Type B pancreatic cell (in vitro differentiated cells): ENCODE measurements at regions not wholly inside any gene's neighbourhood (a gene's known extent, or its start where the extent isn't known, plus 50 kb on each side); places are given as distances from the start of the nearest gene placed in this dataset.

Experiments used
- DNase-seq: peaks from one replicate; pipeline ENCODE4 v3.0.0; 2021; ENCODE audit warnings: mixed read lengths; ENCODE audit not compliant: unreplicated experiment; ENCODE audit errors: extremely low spot score
- H3K27ac Mint-ChIP-seq: 2 replicates; pipeline ENCODE4 v1.8.0; 2021; ENCODE audit warnings: mild to moderate bottlenecking, mixed read lengths
- H3K27me3 Mint-ChIP-seq: 2 replicates; pipeline ENCODE4 v1.8.0; 2021; ENCODE audit warnings: mixed read lengths
- H3K36me3 Mint-ChIP-seq: 2 replicates; pipeline ENCODE4 v1.8.0; 2021; ENCODE audit warnings: mixed read lengths
- H3K4me1 Mint-ChIP-seq: one replicate; pipeline ENCODE4 v1.8.0; 2021; ENCODE audit warnings: mixed read lengths; ENCODE audit not compliant: unreplicated experiment
- H3K4me3 Mint-ChIP-seq: 2 replicates; pipeline ENCODE4 v1.8.0; 2021; ENCODE audit warnings: mild to moderate bottlenecking, mixed read lengths
- H3K9me3 Mint-ChIP-seq: 2 replicates; pipeline ENCODE4 v1.8.0; 2021; ENCODE audit warnings: mixed read lengths
- CTCF ChIP-seq: fragments of 200-600 bp; sonication (generic); conservative IDR thresholded peaks from 2 replicates; pipeline ENCODE4 v1.5.0; 2021; ENCODE audit warnings: antibody characterized with exemption, mild to moderate bottlenecking

GRCh38 chr20:61026731-61027130 is 225.3 kb upstream of the CDH4 start:
- no peak for TF ChIP-seq CTCF
- Mint-ChIP-seq H3K4me1 (no peaks in the 10 kb centered on the region), H3K9me3 (no peaks in the 10 kb centered on the region), H3K27ac (no peak overlapping the region), H3K4me3 (no peak overlapping the region), H3K36me3 (no peaks in the 10 kb centered on the region), H3K27me3 (peaks cover 13% of the 10 kb centered on the region)
- no peak for DNase-seq

GRCh38 chr20:61027218-61027617 is 224.8 kb upstream of the CDH4 start:
- H3K27me3 Mint-ChIP-seq: peaks cover 15% of the 10 kb centered on the region
- no peak overlapping the region for H3K27ac Mint-ChIP-seq
- H3K9me3 Mint-ChIP-seq: no peaks in the 10 kb centered on the region
- TF ChIP-seq CTCF: no peak
- no peak for DNase-seq
- no peaks in the 10 kb centered on the region for H3K4me1 Mint-ChIP-seq
- no peaks in the 10 kb centered on the region for H3K36me3 Mint-ChIP-seq
- H3K4me3 Mint-ChIP-seq: no peak overlapping the region

- TF ChIP-seq CTCF: no peak
- no peaks in the 10 kb centered on the region for H3K4me1 Mint-ChIP-seq
- DNase-seq: no peak
- no peaks in the 10 kb centered on the region for H3K9me3 Mint-ChIP-seq
- H3K27ac Mint-ChIP-seq: no peak overlapping the region
- no peaks in the 10 kb centered on the region for H3K36me3 Mint-ChIP-seq
- H3K27me3 Mint-ChIP-seq: peaks cover 11% of the 10 kb centered on the region
- H3K4me3 Mint-ChIP-seq: no peak overlapping the region
These were observed 221.9 kb upstream of the CDH4 start for GRCh38 chr20:61030130-61030529.

- Mint-ChIP-seq H3K27me3 (peaks cover 11% of the 10 kb centered on the region), H3K9me3 (no peaks in the 10 kb centered on the region), H3K4me1 (no peaks in the 10 kb centered on the region), H3K4me3 (no peak overlapping the region), H3K27ac (no peak overlapping the region), H3K36me3 (no peaks in the 10 kb centered on the region)
- TF ChIP-seq CTCF: no peak
- no peak for DNase-seq
These were observed 220.8 kb upstream of the CDH4 start for GRCh38 chr20:61031101-61031830.

- Mint-ChIP-seq H3K36me3 (no peaks in the 10 kb centered on the region), H3K4me1 (no peaks in the 10 kb centered on the region), H3K4me3 (no peak overlapping the region), H3K27ac (peak overlapping the region; percentile 89), H3K9me3 (no peaks in the 10 kb centered on the region), H3K27me3 (peaks cover 7% of the 10 kb centered on the region)
- DNase-seq: no peak
- TF ChIP-seq CTCF: no peak
These were observed 214.6 kb upstream of the CDH4 start for GRCh38 chr20:61037498-61037897.
